ENCODE measurements at regions not wholly inside any gene's neighbourhood (a gene's known extent, or its start where the extent isn't known, plus 50 kb on each side); places are given as distances from the start of the nearest gene placed in this dataset.
A peak's percentile ranks its signal among the peaks of the same experiment; 100 is the strongest.
"Not testable (repeated sequence)": the region's sequence is repeated elsewhere in the genome, so short reads cannot be mapped to it uniquely, and the experiment has no call there.

- DNase-seq: no peak
These were observed 113.4 kb downstream of the FAM50B start for GRCh38 chr6:3962291-3963280.

- no peak for DNase-seq
These were observed 114.3 kb downstream of the FAM50B start for GRCh38 chr6:3963426-3963825.

- no peak for DNase-seq
These were observed 113.7 kb downstream of the FAM217A start for GRCh38 chr6:3965071-3965718.

- no peak for DNase-seq
These were observed 112.5 kb downstream of the FAM217A start for GRCh38 chr6:3966426-3966825.

GRCh38 chr6:3970097-3970496 is 108.8 kb downstream of the FAM217A start:
- DNase-seq: no peak

- DNase-seq: not testable (repeated sequence)
These were observed 105.8 kb downstream of the FAM217A start for GRCh38 chr6:3973152-3973551.

- DNase-seq: peak; percentile 59
These were observed 100.8 kb downstream of the FAM217A start for GRCh38 chr6:3977875-3978711.

- DNase-seq: not testable (repeated sequence)
These were observed 100.0 kb downstream of the FAM217A start for GRCh38 chr6:3978966-3979365.

GRCh38 chr6:3981917-3982316 is 97.0 kb downstream of the FAM217A start:
- DNase-seq: no peak

- no peak for DNase-seq
These were observed 95.2 kb downstream of the FAM217A start for GRCh38 chr6:3983778-3984177.

- no peak for DNase-seq
These were observed 94.4 kb downstream of the FAM217A start for GRCh38 chr6:3984494-3984893.

GRCh38 chr6:3986241-3986640 is 92.7 kb downstream of the FAM217A start:
- DNase-seq: no peak

- no peak for DNase-seq
These were observed 91.9 kb downstream of the FAM217A start for GRCh38 chr6:3987053-3987452.

GRCh38 chr6:3987576-3987975 is 91.4 kb downstream of the FAM217A start:
- no peak for DNase-seq

- peak; percentile 71 for DNase-seq
These were observed 88.0 kb downstream of the FAM217A start for GRCh38 chr6:3990692-3991491.

- DNase-seq: no peak
These were observed 87.0 kb downstream of the FAM217A start for GRCh38 chr6:3991941-3992340.

- no peak for DNase-seq
These were observed 82.6 kb downstream of the FAM217A start for GRCh38 chr6:3996349-3996748.

- no peak for DNase-seq
These were observed 81.7 kb downstream of the FAM217A start for GRCh38 chr6:3997177-3997770.

GRCh38 chr6:3999800-4000661 is 78.9 kb downstream of the FAM217A start:
- DNase-seq: no peak

- DNase-seq: peak; percentile 24
These were observed 74.7 kb downstream of the FAM217A start for GRCh38 chr6:4004249-4004648.

Measured in activated CD4-positive, alpha-beta T cell treated with anti-CD3 and anti-CD28 coated beads, Interleukin-2, amount 50 U/mL, for 16 hours (primary cell).